Thyroid gland (tissue), 4 donors: ENCODE measurements at regions not wholly inside any gene's neighbourhood (a gene's known extent, or its start where the extent isn't known, plus 50 kb on each side); places are given as distances from the start of the nearest gene placed in this dataset.

Source experiments
- DNase-seq, 2 donors: peaks; one replicate each; pipeline ENCODE4 v3.0.0-alpha.2; 2019
- H3K27ac ChIP-seq, 3 donors: fragments of 200-600 bp; sonication (generic); 1 replicate in 2 of 3; 2 replicates in 1 of 3; pipeline ENCODE4 v1.5.1; 2016 to 2019; ENCODE audit warnings: mild to moderate bottlenecking in 1 of 3, moderate library complexity in 1 of 3
- H3K27me3 ChIP-seq: fragments of 200-600 bp; sonication (generic); one replicate; pipeline ENCODE4 v1.5.1; 2019
- H3K36me3 ChIP-seq, 2 donors: fragments of 200-600 bp; sonication (generic); one replicate each; pipeline ENCODE4 v1.5.1; 2016 to 2019
- H3K4me1 ChIP-seq, 2 donors: fragments of 200-600 bp; sonication (generic); one replicate each; pipeline ENCODE4 v1.5.1; 2017 to 2019
- H3K4me3 ChIP-seq, 3 donors: fragments of 200-600 bp; sonication (generic); replicated peaks in 1 of 3; 1 replicate in 2 of 3; 2 replicates in 1 of 3; pipeline ENCODE4 v1.5.1; 2016; ENCODE audit warnings: mild to moderate bottlenecking in 1 of 3
- H3K9me3 ChIP-seq: fragments of 200-600 bp; sonication (generic); one replicate; pipeline ENCODE4 v1.5.1; 2017
- POLR2A ChIP-seq, 2 donors: fragments of 450-650 bp; IDR thresholded peaks; one replicate each; pipeline ENCODE4 v1.6.1; 2017; ENCODE audit warnings: antibody characterized with exemption in 2 of 2, mild to moderate bottlenecking in 2 of 2, moderate library complexity in 1 of 2
- WGBS, 2 donors: methylation state at CpG; one replicate each; pipeline ENCODE4 v1.1.5; 2017; 5-methylcytosine and 5-hydroxymethylcytosine counted together
- intact Hi-C: fragments of 100-400 bp; cut with DNase I; formaldehyde crosslinking; loops from one replicate; pipeline ENCODE4 v1.15.1; 2023
- TF ChIP-seq, protein P1 (sequence below), 6 experiments: fragments of 200-600 bp in 3 of 6; fragments of 450-650 bp in 3 of 6; sonication (generic) in 3 of 6; IDR thresholded peaks; one replicate each; pipeline ENCODE4 v1.5.1; 2016 to 2019; ENCODE audit warnings: antibody characterized with exemption in 6 of 6, mild to moderate bottlenecking in 2 of 6, inconsistent platforms in 1 of 6, moderate library complexity in 1 of 6

DNA sequence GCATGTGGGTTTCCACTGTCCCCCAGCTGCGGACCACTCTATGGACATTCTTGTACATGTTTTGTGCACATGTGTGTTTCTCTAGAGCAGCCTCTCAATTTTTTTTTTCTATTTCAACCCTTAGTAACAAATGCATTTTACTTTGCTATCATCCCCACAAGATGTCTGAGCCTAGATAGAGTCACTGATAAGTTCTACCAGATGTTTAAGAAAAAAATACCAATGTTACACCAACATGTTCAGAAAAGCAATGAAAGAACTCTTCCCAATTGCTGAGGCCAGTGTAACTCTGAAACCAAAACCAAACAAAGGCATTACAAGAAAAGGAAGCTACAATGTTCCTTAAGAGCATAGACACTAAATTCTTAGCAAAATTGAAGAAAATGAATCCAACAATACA, 218.5 kb downstream of the CXCL12 start:
- WGBS, 2 donors = 100% methylated on average over 1 of the region's 1 CpG
- H3K36me3 ChIP-seq = no peaks in the 10 kb centered on the region
- intact Hi-C loops = no loop called here
- no peak for DNase-seq
- H3K4me3 ChIP-seq = no peak overlapping the region
- no peak overlapping the region for H3K27ac ChIP-seq
- TF ChIP-seq POLR2A (IDR thresholded peaks at IDR 0.05) = no peak
- TF ChIP-seq, protein P1, sequence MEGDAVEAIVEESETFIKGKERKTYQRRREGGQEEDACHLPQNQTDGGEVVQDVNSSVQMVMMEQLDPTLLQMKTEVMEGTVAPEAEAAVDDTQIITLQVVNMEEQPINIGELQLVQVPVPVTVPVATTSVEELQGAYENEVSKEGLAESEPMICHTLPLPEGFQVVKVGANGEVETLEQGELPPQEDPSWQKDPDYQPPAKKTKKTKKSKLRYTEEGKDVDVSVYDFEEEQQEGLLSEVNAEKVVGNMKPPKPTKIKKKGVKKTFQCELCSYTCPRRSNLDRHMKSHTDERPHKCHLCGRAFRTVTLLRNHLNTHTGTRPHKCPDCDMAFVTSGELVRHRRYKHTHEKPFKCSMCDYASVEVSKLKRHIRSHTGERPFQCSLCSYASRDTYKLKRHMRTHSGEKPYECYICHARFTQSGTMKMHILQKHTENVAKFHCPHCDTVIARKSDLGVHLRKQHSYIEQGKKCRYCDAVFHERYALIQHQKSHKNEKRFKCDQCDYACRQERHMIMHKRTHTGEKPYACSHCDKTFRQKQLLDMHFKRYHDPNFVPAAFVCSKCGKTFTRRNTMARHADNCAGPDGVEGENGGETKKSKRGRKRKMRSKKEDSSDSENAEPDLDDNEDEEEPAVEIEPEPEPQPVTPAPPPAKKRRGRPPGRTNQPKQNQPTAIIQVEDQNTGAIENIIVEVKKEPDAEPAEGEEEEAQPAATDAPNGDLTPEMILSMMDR (IDR thresholded peaks at IDR 0.05) = no peak
- no peaks in the 10 kb centered on the region for H3K4me1 ChIP-seq
- H3K27me3 ChIP-seq = no peaks in the 10 kb centered on the region
- H3K9me3 ChIP-seq = no peaks in the 10 kb centered on the region

DNA sequence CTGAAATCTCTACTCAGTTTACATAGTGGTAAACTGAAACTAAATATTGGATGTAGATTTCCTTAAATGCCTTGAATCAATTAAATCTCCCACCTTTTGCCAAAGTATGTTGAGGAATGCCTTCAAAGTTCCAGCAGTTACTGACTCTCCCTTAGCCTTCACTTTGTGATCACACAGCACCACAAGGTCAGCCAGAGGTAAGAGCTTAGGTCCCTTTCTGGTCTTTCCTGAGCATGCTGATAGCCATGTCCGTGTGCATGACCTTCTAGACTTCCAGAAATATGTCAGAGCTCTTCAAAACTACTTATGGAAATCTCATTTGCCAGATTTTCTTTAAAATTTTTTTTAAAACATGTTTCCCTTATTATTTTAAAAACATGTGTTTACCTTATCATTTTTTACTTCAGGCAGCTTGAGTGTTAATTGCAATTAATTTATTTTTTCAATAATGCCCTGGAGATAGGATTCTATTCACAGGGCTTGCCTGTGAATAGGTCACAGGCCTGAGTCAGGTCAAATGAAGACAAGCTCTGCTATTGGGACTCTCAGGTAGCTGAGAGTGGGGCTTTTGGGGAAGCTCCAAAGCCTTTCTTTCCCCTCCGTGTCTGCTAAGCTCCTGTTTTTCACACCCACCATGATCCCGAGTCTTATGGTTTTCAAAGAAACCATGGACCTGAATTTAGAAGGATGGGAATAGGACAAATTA, 220.5 kb downstream of the CXCL12 start:
- intact Hi-C loops = no loop called here
- no peaks in the 10 kb centered on the region for H3K27me3 ChIP-seq
- H3K4me3 ChIP-seq = no peak overlapping the region
- WGBS, 2 donors = 83 to 88% methylated on average over 3 of the region's 3 CpGs
- H3K36me3 ChIP-seq = no peaks in the 10 kb centered on the region
- H3K9me3 ChIP-seq = no peaks in the 10 kb centered on the region
- no peak for DNase-seq
- H3K27ac ChIP-seq = no peak overlapping the region
- no peaks in the 10 kb centered on the region for H3K4me1 ChIP-seq
- TF ChIP-seq, protein P1 (IDR thresholded peaks at IDR 0.05) = no peak
- no peak for TF ChIP-seq POLR2A (IDR thresholded peaks at IDR 0.05)

DNA sequence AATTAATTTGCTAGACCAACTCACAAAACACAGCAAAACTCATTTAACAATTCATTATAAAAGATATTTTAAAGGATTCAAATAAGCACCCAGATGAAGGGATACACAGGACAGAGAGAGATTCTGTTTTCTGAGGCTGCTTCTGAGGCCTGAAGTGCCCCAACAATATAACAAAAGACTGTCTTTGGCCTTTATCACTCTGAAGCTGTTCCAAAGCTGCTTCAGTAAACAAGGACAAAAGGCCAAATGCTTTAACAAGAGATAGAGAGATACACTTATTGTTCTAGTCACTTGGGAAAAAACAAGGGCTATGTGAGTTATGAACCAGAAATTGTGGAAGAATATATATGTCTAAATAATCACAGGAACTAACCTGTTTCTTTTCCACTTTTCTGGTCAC, 223.7 kb downstream of the CXCL12 start:
- H3K4me1 ChIP-seq = no peaks in the 10 kb centered on the region
- H3K27me3 ChIP-seq = no peaks in the 10 kb centered on the region
- H3K4me3 ChIP-seq = no peak overlapping the region
- intact Hi-C loops = no loop called here
- H3K9me3 ChIP-seq = no peaks in the 10 kb centered on the region
- H3K27ac ChIP-seq = no peak overlapping the region
- no peak for DNase-seq
- TF ChIP-seq, protein P1 (IDR thresholded peaks at IDR 0.05) = no peak
- TF ChIP-seq POLR2A (IDR thresholded peaks at IDR 0.05) = no peak
- no peaks in the 10 kb centered on the region for H3K36me3 ChIP-seq

DNA sequence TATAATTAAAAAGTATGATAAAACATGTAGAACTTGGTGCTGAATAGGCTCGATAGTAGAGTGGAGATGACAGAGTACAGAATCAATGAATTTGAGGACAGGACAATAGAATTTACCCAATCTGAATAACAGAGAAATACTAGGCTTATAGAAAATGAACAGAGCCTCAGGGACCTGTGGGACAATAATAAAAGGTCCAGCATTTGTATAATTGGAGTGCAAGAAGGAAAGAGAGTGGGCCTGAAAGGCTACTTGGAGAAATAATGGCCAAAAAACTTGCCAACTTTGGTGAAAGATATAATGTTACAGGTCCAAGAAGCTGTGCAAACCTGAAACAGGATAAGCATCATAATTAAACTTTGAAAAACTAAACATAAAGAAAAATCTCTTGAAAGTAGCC, 227.3 kb downstream of the CXCL12 start:
- no peak for TF ChIP-seq POLR2A (IDR thresholded peaks at IDR 0.05)
- TF ChIP-seq, protein P1 (IDR thresholded peaks at IDR 0.05) = no peak
- Histone ChIP-seq H3K27me3 (no peaks in the 10 kb centered on the region), H3K36me3 (no peaks in the 10 kb centered on the region), H3K9me3 (no peaks in the 10 kb centered on the region), H3K4me1 (no peaks in the 10 kb centered on the region), H3K27ac (no peak overlapping the region), H3K4me3 (no peak overlapping the region)
- intact Hi-C loops = no loop called here
- WGBS, 2 donors = 90 to 96% methylated on average over 1 of the region's 1 CpG
- DNase-seq = no peak

GRCh38 chr10:44154956-44155355, 229.9 kb downstream of the CXCL12 start:
- WGBS, 2 donors = 83 to 84% methylated on average over 2 of the region's 2 CpGs
- Histone ChIP-seq H3K27me3 (no peaks in the 10 kb centered on the region), H3K4me3 (no peak overlapping the region), H3K4me1 (no peaks in the 10 kb centered on the region), H3K9me3 (no peaks in the 10 kb centered on the region), H3K27ac (no peak overlapping the region), H3K36me3 (no peaks in the 10 kb centered on the region)
- no peak for DNase-seq
- TF ChIP-seq POLR2A (IDR thresholded peaks at IDR 0.05) = no peak
- TF ChIP-seq, protein P1 (IDR thresholded peaks at IDR 0.05) = no peak
- intact Hi-C loops = no loop called here
